IMR-90 (cell line): ENCODE measurements at regions not wholly inside any gene's neighbourhood (a gene's known extent, or its start where the extent isn't known, plus 50 kb on each side); places are given as distances from the start of the nearest gene placed in this dataset.

Experiments
- ATAC-seq: fragments of 200-7000 bp; cut with Tn5 transposase; 2 replicates; pipeline ENCODE4 v1.9.1; 2020; ENCODE audit warnings: low read depth, mild to moderate bottlenecking, moderate library complexity
- BruUV-seq: library from RNA; stranded (reverse); fragments of 400-500 nt; replicated peaks from 2 replicates; lab custom pipeline; 2021; lab: Mats Ljungman, UMichigan
- CTCF ChIA-PET: fragments of 300-600 bp; formaldehyde crosslinking; extraction: SDS; loops from one replicate; lab custom pipeline; 2021; ENCODE audit warnings: antibody characterized with exemption; lab: Yijun Ruan, JAX
- POLR2A ChIA-PET: fragments of 300-600 bp; sonication (Branson Sonifier 250); formaldehyde crosslinking; loops from one replicate; lab custom pipeline; 2022; ENCODE audit warnings: antibody characterized with exemption; ENCODE audit not compliant: unreplicated experiment; lab: Charles Lee
- DNase-seq: peaks from one replicate; pipeline ENCODE4 v3.0.0; 2013
- H2AFZ ChIP-seq: replicated peaks from 2 replicates; pipeline ENCODE3; 2013; ENCODE audit warnings: low read length, mild to moderate bottlenecking; ENCODE audit not compliant: poor library complexity
- H2AK5ac ChIP-seq: 2 replicates; pipeline ENCODE4 v1.6.1; 2013; ENCODE audit warnings: low read depth, low read length, inconsistent platforms
- H2AK9ac ChIP-seq: replicated peaks from 2 replicates; pipeline ENCODE3; 2013; ENCODE audit warnings: mild to moderate bottlenecking, low read depth, low read length, moderate library complexity; ENCODE audit not compliant: poor library complexity
- H2BK120ac ChIP-seq: 2 replicates; pipeline ENCODE4 v1.6.1; 2013; ENCODE audit warnings: low read depth, low read length, inconsistent platforms
- H2BK15ac ChIP-seq: 3 replicates; pipeline ENCODE4 v1.6.1; 2013; ENCODE audit warnings: low read depth, low read length, inconsistent platforms
- H2BK20ac ChIP-seq: 2 replicates; pipeline ENCODE4 v1.6.1; 2013; ENCODE audit warnings: low read depth, mild to moderate bottlenecking, inconsistent platforms, low read length, moderate library complexity
- H2BK5ac ChIP-seq: 2 replicates; pipeline ENCODE4 v1.6.1; 2013; ENCODE audit warnings: mild to moderate bottlenecking, low read depth, low read length, inconsistent platforms; ENCODE audit not compliant: poor library complexity, severe bottlenecking
- H3K14ac ChIP-seq: replicated peaks from 2 replicates; pipeline ENCODE4 v1.6.1; 2013; ENCODE audit warnings: low read depth, low read length, inconsistent platforms
- H3K18ac ChIP-seq: 2 replicates; pipeline ENCODE4 v1.6.1; 2013; ENCODE audit warnings: low read depth, low read length, control low read depth
- H3K23ac ChIP-seq: 2 replicates; pipeline ENCODE4 v1.6.1; 2013; ENCODE audit warnings: low read depth, low read length, inconsistent platforms
- H3K27ac ChIP-seq: 2 replicates; pipeline ENCODE4 v1.5.1; 2013; ENCODE audit warnings: mild to moderate bottlenecking, control low read depth, low read length; ENCODE audit not compliant: insufficient read depth
- H3K27me3 ChIP-seq: 2 replicates; pipeline ENCODE4 v1.6.1; 2013; ENCODE audit warnings: low read length; ENCODE audit not compliant: control insufficient read depth, insufficient read depth
- H3K36me3 ChIP-seq: 2 replicates; pipeline ENCODE4 v1.6.1; 2013; ENCODE audit warnings: low read length, mixed read lengths; ENCODE audit not compliant: control insufficient read depth, insufficient read depth
- H3K4ac ChIP-seq: 2 replicates; pipeline ENCODE4 v1.6.1; 2013; ENCODE audit warnings: low read depth, low read length, inconsistent platforms
- H3K4me1 ChIP-seq: 2 replicates; pipeline ENCODE4 v1.6.1; 2013; ENCODE audit warnings: low read length, mixed read lengths; ENCODE audit not compliant: control insufficient read depth, insufficient read depth
- H3K4me2 ChIP-seq: 2 replicates; pipeline ENCODE4 v1.6.1; 2013; ENCODE audit warnings: low read depth, mild to moderate bottlenecking, control low read depth, low read length, moderate library complexity
- H3K4me3 ChIP-seq: 2 replicates; pipeline ENCODE4 v1.5.1; 2013; ENCODE audit warnings: low read depth, mild to moderate bottlenecking, control low read depth, low read length, moderate library complexity; ENCODE audit not compliant: insufficient read depth
- H3K56ac ChIP-seq: 2 replicates; pipeline ENCODE4 v1.6.1; 2013; ENCODE audit warnings: low read length, inconsistent platforms; ENCODE audit not compliant: insufficient read depth; ENCODE audit errors: extremely low read depth
- H3K79me1 ChIP-seq, 2 experiments: 2 replicates each; pipeline ENCODE4 v1.6.1; 2013; ENCODE audit warnings: low read length in 2 of 2, inconsistent platforms in 1 of 2, low read depth in 1 of 2
- H3K9ac ChIP-seq: 2 replicates; pipeline ENCODE4 v1.6.1; 2013; ENCODE audit warnings: low read depth, low read length, control low read depth
- H3K9me1 ChIP-seq: 2 replicates; pipeline ENCODE4 v1.6.1; 2013; ENCODE audit warnings: low read length, inconsistent platforms; ENCODE audit not compliant: insufficient read depth
- H3K9me3 ChIP-seq: 2 replicates; pipeline ENCODE4 v1.6.1; 2013; ENCODE audit warnings: low read length; ENCODE audit not compliant: control insufficient read depth, insufficient read depth
- H4K20me1 ChIP-seq: 2 replicates; pipeline ENCODE4 v1.6.1; 2013; ENCODE audit warnings: low read length, inconsistent platforms; ENCODE audit not compliant: insufficient read depth
- H4K5ac ChIP-seq: 2 replicates; pipeline ENCODE4 v1.6.1; 2013; ENCODE audit warnings: mild to moderate bottlenecking, low read depth, low read length, control low read depth
- H4K8ac ChIP-seq, 2 experiments: 2 replicates each; pipeline ENCODE4 v1.6.1; 2013; ENCODE audit warnings: low read depth in 2 of 2, low read length in 2 of 2, control low read depth in 1 of 2, inconsistent platforms in 1 of 2
- H4K91ac ChIP-seq: 2 replicates; pipeline ENCODE4 v1.6.1; 2013; ENCODE audit warnings: low read depth, low read length, inconsistent platforms; ENCODE audit not compliant: insufficient read depth
- NFE2L2 ChIP-seq: fragments of 150-350 bp; IDR thresholded peaks from 2 replicates; pipeline ENCODE4 v1.6.1; 2016; ENCODE audit warnings: low read depth, mild to moderate bottlenecking, low read length
- RAD21 ChIP-seq: IDR thresholded peaks from 2 replicates; pipeline ENCODE4 v1.6.1; 2012; ENCODE audit warnings: low read length, improper control_type of control experiment
- RCOR1 ChIP-seq: IDR thresholded peaks from 2 replicates; pipeline ENCODE4 v1.6.1; 2012; ENCODE audit warnings: mild to moderate bottlenecking, low read length, improper control_type of control experiment; ENCODE audit not compliant: insufficient replicate concordance
- SMC3 ChIP-seq: fragments of 150-350 bp; IDR thresholded peaks from 2 replicates; pipeline ENCODE4 v1.6.1; 2016; ENCODE audit warnings: low read depth, mild to moderate bottlenecking, antibody characterized with exemption, low read length, moderate library complexity
- WGBS, 2 experiments: methylation state at CpG; one replicate each; pipeline versions ENCODE4 v1.1.5 to v1.1.7; 2013; ENCODE audit warnings: missing lambda C conversion rate in 2 of 2; ENCODE audit not compliant: insufficient read length in 1 of 2; ENCODE audit errors: extremely low coverage in 2 of 2; 5-methylcytosine and 5-hydroxymethylcytosine counted together
- dilution Hi-C: fragments of 300-500 bp; cut with HindIII; formaldehyde crosslinking; loops from one replicate; pipeline ENCODE4 v1.14.3; 2018; ENCODE audit warnings: low sequenced_read_pairs; ENCODE audit not compliant: unreplicated experiment
- in situ Hi-C: fragments of 300-500 bp; cut with MboI; formaldehyde crosslinking; loops from 3 replicates; pipeline ENCODE4 v1.14.3; 2019; ENCODE audit warnings: low sequenced_read_pairs, inconsistent platforms, mixed read lengths
- intact Hi-C: fragments of 100-400 bp; cut with micrococcal nuclease; formaldehyde crosslinking; loops from 2 replicates; pipeline ENCODE4 v1.10.0; 2022

GRCh38 chr9:38328765-38329164, 63.7 kb upstream of the ALDH1B1 start:
- CTCF ChIA-PET, result no interaction called here
- no peak overlapping the region for H3K27ac ChIP-seq
- dilution Hi-C loops, result no loop called here

More at GRCh38 chr9:38328765-38329164, 63.7 kb upstream of the ALDH1B1 start:
- no peak overlapping the region for H3K18ac ChIP-seq
- H3K4ac ChIP-seq, result no peak overlapping the region
- in situ Hi-C loops (loop anchor here (10.0 kb wide), 1 partner anchor 64 kb away; no protein-coding TSS in a partner anchor), intact Hi-C loops (no loop called here)
- H4K8ac ChIP-seq, result no peak overlapping the region
- no peak overlapping the region for H4K91ac ChIP-seq
- no peak overlapping the region for H2BK15ac ChIP-seq
- no peaks in the 10 kb centered on the region for H3K36me3 ChIP-seq
- ATAC-seq, result no peak
- H2BK20ac ChIP-seq, result no peak overlapping the region
- H3K79me1 ChIP-seq, result no peaks in the 10 kb centered on the region
- H3K4me3 ChIP-seq, result no peak overlapping the region
- no peak overlapping the region for H2AK5ac ChIP-seq
- no CpG with 5 or more reads among the region's 1 CpG for WGBS, 2 experiments
- H4K20me1 ChIP-seq, result no peaks in the 10 kb centered on the region
- no peaks in the 10 kb centered on the region for H3K9me1 ChIP-seq
- no peak overlapping the region for H3K14ac ChIP-seq
- peaks cover 22% of the 10 kb centered on the region for H3K27me3 ChIP-seq
- BruUV-seq, result no TSS peak
- no peak overlapping the region for H2BK5ac ChIP-seq
- POLR2A ChIA-PET, result no interaction called here
- no peaks in the 10 kb centered on the region for H3K4me1 ChIP-seq
- no peak for DNase-seq
- no peak overlapping the region for H3K4me2 ChIP-seq
- no peak overlapping the region for H2AK9ac ChIP-seq
- no peaks in the 10 kb centered on the region for H3K9me3 ChIP-seq
- H3K9ac ChIP-seq, result no peak overlapping the region
- H3K23ac ChIP-seq, result no peak overlapping the region
- H2AFZ ChIP-seq, result no peak overlapping the region
- H4K5ac ChIP-seq, result no peak overlapping the region
- H2BK120ac ChIP-seq, result no peak overlapping the region
- no peak overlapping the region for H3K56ac ChIP-seq
- no peak for TF ChIP-seq RAD21
- TF ChIP-seq NFE2L2, result no peak
- TF ChIP-seq SMC3, result no peak
- TF ChIP-seq RCOR1, result no peak
